Psoas muscle (tissue), 7 donors: ENCODE measurements at regions not wholly inside any gene's neighbourhood (a gene's known extent, or its start where the extent isn't known, plus 50 kb on each side); places are given as distances from the start of the nearest gene placed in this dataset.

ENCODE experiments used
- ATAC-seq, 4 donors: fragments of 200-7000 bp; cut with Tn5 transposase; one replicate each; pipeline ENCODE4 v1.9.1; 2020; ENCODE audit warnings: moderate library complexity in 3 of 4, mild to moderate bottlenecking in 2 of 4
- DNase-seq, 2 donors: peaks; one replicate each; pipeline ENCODE4 v3.0.0-alpha.2; 2020
- H3K27ac ChIP-seq: fragments of 200-600 bp; one replicate; pipeline ENCODE4 v1.8.0; 2022
- H3K27me3 ChIP-seq, 3 donors: fragments of 200-600 bp in 1 of 3; one replicate each; pipeline versions ENCODE4 v1.6.1 to v1.8.0; 2013 to 2022; ENCODE audit warnings: low read length in 2 of 3, mild to moderate bottlenecking in 2 of 3, moderate library complexity in 1 of 3; ENCODE audit not compliant: insufficient read depth in 3 of 3
- H3K36me3 ChIP-seq, 2 donors: fragments of 200-600 bp in 1 of 2; one replicate each; pipeline versions ENCODE4 v1.6.1 to v1.8.0; 2013 to 2022; ENCODE audit warnings: low read depth in 1 of 2, mild to moderate bottlenecking in 1 of 2, moderate library complexity in 1 of 2; ENCODE audit not compliant: insufficient read depth in 1 of 2
- H3K4me1 ChIP-seq: fragments of 200-600 bp; one replicate; pipeline ENCODE4 v1.8.0; 2022
- H3K4me3 ChIP-seq: fragments of 200-600 bp; one replicate; pipeline ENCODE4 v1.8.0; 2022; ENCODE audit warnings: mild to moderate bottlenecking
- H3K9me3 ChIP-seq: fragments of 200-600 bp; one replicate; pipeline ENCODE4 v1.8.0; 2022
- WGBS, 3 donors: extraction: QIAGEN DNeasy Blood & Tissue Kit; methylation state at CpG; one replicate each; pipeline versions ENCODE4 v1.1.6 to v1.1.7; 2013; 5-methylcytosine and 5-hydroxymethylcytosine counted together
- intact Hi-C, 2 donors: fragments of 100-400 bp; cut with DNase I; formaldehyde crosslinking; loops; one replicate each; pipeline versions ENCODE4 v1.11.0 to v1.14.2; 2022
- TF ChIP-seq, protein P1 (sequence below): fragments of 200-600 bp; IDR thresholded peaks from one replicate; pipeline ENCODE4 v1.8.0; 2022; ENCODE audit warnings: antibody characterized with exemption
- donor health status: healthy with polysubstance abuse.
- donor health status: DM: no; HTN: no; CAD: no; lungs with moderate emphysema.
- donor health status: Bipolar disorder and iron deficiency.
- donor health status: healthy.
- donor health status: DM: yes; HTN: yes; CAD: no.
- donor health status: DM: no; HTN: no; CAD: no.
- donor health status: DM: yes; HTN: yes; CAD: no.

DNA sequence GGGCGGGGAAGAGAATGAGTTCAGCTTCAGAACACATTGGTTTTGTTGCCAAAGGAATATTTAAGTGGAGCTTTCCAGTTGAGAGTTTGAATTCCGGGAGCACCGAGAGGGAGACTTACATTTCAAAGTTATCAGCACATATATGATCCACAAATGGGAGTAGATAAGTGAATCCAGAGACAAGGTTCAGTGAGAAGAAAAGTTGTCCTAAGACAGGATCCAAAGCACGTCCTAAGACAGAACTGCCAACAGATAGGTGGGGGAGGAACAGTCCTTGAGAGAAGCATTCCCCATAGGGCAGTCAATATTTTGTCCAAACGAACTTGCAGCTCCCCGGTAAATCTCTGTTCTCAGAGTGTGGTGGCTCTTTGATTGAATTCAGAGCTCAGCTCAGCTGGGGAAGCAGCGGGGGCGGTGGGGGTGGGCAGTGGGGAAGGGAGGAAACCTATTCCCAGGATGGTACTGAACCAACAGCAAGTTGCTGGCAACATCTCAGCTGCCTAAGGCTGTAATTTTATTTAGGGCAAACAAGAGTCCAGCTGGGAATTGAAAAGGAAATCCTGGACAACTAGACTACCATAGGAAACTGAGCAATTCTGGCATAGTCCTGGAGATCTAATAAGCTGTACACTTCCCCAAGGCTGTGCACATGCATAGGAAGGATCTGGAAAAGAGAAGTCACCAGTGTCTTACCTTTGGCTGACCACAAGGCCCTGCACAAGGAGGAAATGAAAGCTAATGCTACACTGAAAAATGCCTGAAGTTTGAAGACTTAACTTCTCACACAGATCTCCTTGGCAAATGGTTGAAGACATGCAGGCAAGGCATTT lies 94.2 kb upstream of the CXCL12 start:
- no peaks in the 10 kb centered on the region for H3K9me3 ChIP-seq
- H3K27me3 ChIP-seq = no peaks in the 10 kb centered on the region
- TF ChIP-seq, protein P1, sequence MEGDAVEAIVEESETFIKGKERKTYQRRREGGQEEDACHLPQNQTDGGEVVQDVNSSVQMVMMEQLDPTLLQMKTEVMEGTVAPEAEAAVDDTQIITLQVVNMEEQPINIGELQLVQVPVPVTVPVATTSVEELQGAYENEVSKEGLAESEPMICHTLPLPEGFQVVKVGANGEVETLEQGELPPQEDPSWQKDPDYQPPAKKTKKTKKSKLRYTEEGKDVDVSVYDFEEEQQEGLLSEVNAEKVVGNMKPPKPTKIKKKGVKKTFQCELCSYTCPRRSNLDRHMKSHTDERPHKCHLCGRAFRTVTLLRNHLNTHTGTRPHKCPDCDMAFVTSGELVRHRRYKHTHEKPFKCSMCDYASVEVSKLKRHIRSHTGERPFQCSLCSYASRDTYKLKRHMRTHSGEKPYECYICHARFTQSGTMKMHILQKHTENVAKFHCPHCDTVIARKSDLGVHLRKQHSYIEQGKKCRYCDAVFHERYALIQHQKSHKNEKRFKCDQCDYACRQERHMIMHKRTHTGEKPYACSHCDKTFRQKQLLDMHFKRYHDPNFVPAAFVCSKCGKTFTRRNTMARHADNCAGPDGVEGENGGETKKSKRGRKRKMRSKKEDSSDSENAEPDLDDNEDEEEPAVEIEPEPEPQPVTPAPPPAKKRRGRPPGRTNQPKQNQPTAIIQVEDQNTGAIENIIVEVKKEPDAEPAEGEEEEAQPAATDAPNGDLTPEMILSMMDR = no peak
- DNase-seq (no peak), ATAC-seq (no peak)
- 48 to 54% (median 51%) methylated on average over 8 of the region's 8 CpGs for WGBS, 3 donors
- peaks cover 5% of the 10 kb centered on the region for H3K4me1 ChIP-seq
- no peak overlapping the region for H3K4me3 ChIP-seq
- intact Hi-C loops = no loop called here
- no peaks in the 10 kb centered on the region for H3K36me3 ChIP-seq
- no peak overlapping the region for H3K27ac ChIP-seq

DNA sequence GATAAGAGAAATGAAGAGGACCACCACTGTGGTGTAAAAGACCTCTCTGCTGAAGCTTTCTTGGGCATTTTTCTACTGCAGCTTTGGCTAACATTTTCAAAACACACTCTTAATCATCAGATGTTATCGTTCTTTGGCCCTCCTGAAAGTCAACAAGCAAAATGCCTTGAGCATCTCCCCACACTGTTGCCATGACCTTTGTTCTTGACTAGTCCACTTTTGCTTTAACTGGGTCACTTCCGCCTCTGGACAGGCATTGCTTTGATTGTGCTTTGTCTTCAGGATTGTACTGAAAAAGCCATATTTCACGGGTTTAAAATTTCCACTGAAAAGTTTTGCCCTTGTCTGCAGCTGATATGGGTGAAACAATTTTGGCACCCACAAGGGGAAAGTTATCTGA lies 107.8 kb upstream of the CXCL12 start:
- Histone ChIP-seq H3K9me3 (no peaks in the 10 kb centered on the region), H3K27ac (no peak overlapping the region), H3K36me3 (no peaks in the 10 kb centered on the region), H3K27me3 (no peaks in the 10 kb centered on the region), H3K4me1 (no peaks in the 10 kb centered on the region), H3K4me3 (no peak overlapping the region)
- WGBS, 3 donors = 24 to 43% (median 31%) methylated on average over 3 of the region's 3 CpGs
- TF ChIP-seq, protein P1 = no peak
- intact Hi-C loops = no loop called here
- DNase-seq = no peak
- no peak for ATAC-seq

DNA sequence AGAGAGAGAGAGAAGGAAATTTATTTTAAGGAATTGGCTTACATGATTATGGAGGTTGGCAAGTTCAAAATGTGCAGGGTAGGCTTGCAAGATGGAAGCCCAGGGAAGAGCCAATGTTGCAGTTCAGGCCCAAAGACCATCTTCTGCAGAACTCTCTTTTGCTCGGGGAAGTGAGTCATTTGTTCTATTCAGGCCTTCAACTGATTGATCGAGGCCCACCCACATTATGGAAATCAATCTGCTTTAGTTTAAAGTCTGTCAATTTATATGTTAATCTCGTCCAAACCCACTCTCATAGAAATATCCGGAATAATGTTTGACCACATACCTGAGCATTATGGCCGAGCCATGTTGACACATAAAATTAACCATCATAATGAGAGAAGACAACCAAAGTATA lies 113.3 kb upstream of the CXCL12 start:
- ATAC-seq = no peak
- Histone ChIP-seq H3K27me3 (no peaks in the 10 kb centered on the region), H3K27ac (no peak overlapping the region), H3K36me3 (no peaks in the 10 kb centered on the region), H3K9me3 (no peaks in the 10 kb centered on the region), H3K4me3 (no peak overlapping the region), H3K4me1 (no peaks in the 10 kb centered on the region)
- DNase-seq = no peak
- 53 to 78% (median 73%) methylated on average over 5 of the region's 5 CpGs for WGBS, 3 donors
- TF ChIP-seq, protein P1 = no peak
- intact Hi-C loops = no loop called here

DNA sequence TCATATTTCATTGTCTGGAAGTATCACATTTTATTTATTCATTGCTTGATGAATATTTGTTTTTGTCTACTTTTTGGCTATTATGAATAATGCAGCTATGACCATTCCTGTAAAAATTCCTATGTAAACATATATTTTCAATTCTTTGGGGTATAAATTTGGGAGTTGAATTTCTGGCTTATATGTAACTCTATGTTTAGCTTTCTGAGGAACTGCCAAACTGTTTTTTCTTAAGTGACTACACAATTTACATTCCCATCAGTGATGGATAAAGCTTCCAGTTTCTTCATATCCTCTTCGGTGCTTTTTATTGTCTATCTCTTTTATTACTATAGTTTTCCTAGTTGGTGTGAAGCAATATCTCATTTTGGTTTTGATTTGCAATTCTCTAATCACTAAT lies 115.6 kb upstream of the CXCL12 start:
- intact Hi-C loops = no loop called here

More for the DNA sequence above, 115.6 kb upstream of the CXCL12 start:
- no peak for ATAC-seq
- TF ChIP-seq, protein P1 = no peak
- Histone ChIP-seq H3K27me3 (no peaks in the 10 kb centered on the region), H3K4me3 (no peak overlapping the region), H3K27ac (no peak overlapping the region), H3K9me3 (no peaks in the 10 kb centered on the region), H3K36me3 (no peaks in the 10 kb centered on the region), H3K4me1 (no peaks in the 10 kb centered on the region)
- no peak for DNase-seq
- WGBS, 3 donors = 0 to 41% (median 36%) methylated on average over 1 of the region's 1 CpG
